Adrenal gland (tissue), 9 donors: ENCODE measurements at regions not wholly inside any gene's neighbourhood (a gene's known extent, or its start where the extent isn't known, plus 50 kb on each side); places are given as distances from the start of the nearest gene placed in this dataset.

Source experiments
- DNase-seq, 7 donors: peaks; one replicate each; pipeline ENCODE4 v3.0.0-alpha.2; 2019 to 2020
- H3K27ac ChIP-seq, 5 donors: fragments of 200-600 bp; sonication (generic) in 4 of 5; 1 replicate in 3 of 5; 2 replicates in 2 of 5; pipeline versions ENCODE4 v1.5.1 to v1.8.0; 2016 to 2020; ENCODE audit warnings: mild to moderate bottlenecking in 1 of 5
- H3K27me3 ChIP-seq: fragments of 200-600 bp; 2 replicates; pipeline ENCODE4 v1.8.0; 2021
- H3K36me3 ChIP-seq, 2 donors: fragments of 200-600 bp; replicated peaks in 1 of 2; 1 replicate in 1 of 2; 2 replicates in 1 of 2; pipeline versions ENCODE4 v1.5.1 to v1.8.0; 2018 to 2022
- H3K4me1 ChIP-seq, 2 donors: fragments of 200-600 bp; replicated peaks in 1 of 2; 1 replicate in 1 of 2; 2 replicates in 1 of 2; pipeline versions ENCODE4 v1.5.1 to v1.8.0; 2018 to 2021
- H3K4me3 ChIP-seq, 4 donors: fragments of 200-600 bp; sonication (generic) in 3 of 4; one replicate each; pipeline ENCODE4 v1.5.1; 2016 to 2018
- H3K9me3 ChIP-seq, 3 donors: fragments of 200-600 bp; sonication (generic) in 1 of 3; replicated peaks in 1 of 3; 1 replicate in 2 of 3; 2 replicates in 1 of 3; pipeline versions ENCODE4 v1.5.1 to v1.8.0; 2016 to 2021
- POLR2A ChIP-seq, 2 donors: fragments of 450-650 bp; IDR thresholded peaks; one replicate each; pipeline ENCODE4 v1.6.1; 2017; ENCODE audit warnings: antibody characterized with exemption in 2 of 2, mild to moderate bottlenecking in 2 of 2, moderate library complexity in 1 of 2
- WGBS, 4 donors: extraction: QIAGEN DNeasy Blood & Tissue Kit in 2 of 4; methylation state at CpG; one replicate each; pipeline versions ENCODE4 v1.1.5 to v1.1.7; 2013 to 2017; 5-methylcytosine and 5-hydroxymethylcytosine counted together
- intact Hi-C, 2 donors: fragments of 100-400 bp; cut with DNase I; formaldehyde crosslinking; loops; one replicate each; pipeline versions ENCODE4 v1.14.1 to v1.15.0; 2022 to 2023
- TF ChIP-seq, protein P1 (sequence below), 6 experiments: fragments of 450-650 bp in 4 of 6; fragments of 200-600 bp in 2 of 6; sonication (generic) in 1 of 6; IDR thresholded peaks; 1 replicate in 5 of 6; 2 replicates in 1 of 6; pipeline versions ENCODE4 v1.5.1 to v1.8.0; 2016 to 2021; ENCODE audit warnings: antibody characterized with exemption in 6 of 6, mild to moderate bottlenecking in 2 of 6, moderate library complexity in 1 of 6
- donor health status: healthy with polysubstance abuse.
- donor health status: Bipolar disorder and iron deficiency.
- donor health status: DM: yes; HTN: yes; CAD: no.
- donor health status: DM: no; HTN: no; CAD: no.
- donor health status: DM: no; HTN: no; CAD: no.

DNA sequence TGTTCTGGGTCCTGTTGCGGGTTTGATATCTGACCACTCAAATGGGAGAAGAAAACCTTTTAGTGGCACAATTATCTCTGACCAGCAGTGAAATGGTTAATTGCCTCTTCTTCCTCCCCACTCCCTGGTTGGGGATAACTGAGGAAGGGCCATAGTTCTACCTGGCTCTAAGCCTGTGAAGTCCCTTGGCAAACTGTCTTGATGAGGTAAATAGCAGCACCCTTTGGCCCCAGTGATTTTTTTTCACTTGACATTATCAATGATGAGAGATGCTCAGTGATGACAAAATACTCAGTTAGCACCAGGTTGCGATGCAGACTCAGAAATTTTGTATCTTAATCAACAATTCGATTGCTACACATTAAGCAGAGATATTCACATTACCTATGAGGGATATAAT lies 515.7 kb downstream of the PSAT1 start:
- H3K4me1 ChIP-seq = no peaks in the 10 kb centered on the region
- intact Hi-C loops = no loop called here
- no peaks in the 10 kb centered on the region for H3K36me3 ChIP-seq
- H3K9me3 ChIP-seq = no peaks in the 10 kb centered on the region
- no peak for DNase-seq
- H3K27me3 ChIP-seq = no peaks in the 10 kb centered on the region
- H3K27ac ChIP-seq = no peak overlapping the region
- WGBS, 4 donors = 75 to 88% (median 80%) methylated on average over 3 of the region's 3 CpGs
- H3K4me3 ChIP-seq = no peak overlapping the region
- TF ChIP-seq, protein P1, sequence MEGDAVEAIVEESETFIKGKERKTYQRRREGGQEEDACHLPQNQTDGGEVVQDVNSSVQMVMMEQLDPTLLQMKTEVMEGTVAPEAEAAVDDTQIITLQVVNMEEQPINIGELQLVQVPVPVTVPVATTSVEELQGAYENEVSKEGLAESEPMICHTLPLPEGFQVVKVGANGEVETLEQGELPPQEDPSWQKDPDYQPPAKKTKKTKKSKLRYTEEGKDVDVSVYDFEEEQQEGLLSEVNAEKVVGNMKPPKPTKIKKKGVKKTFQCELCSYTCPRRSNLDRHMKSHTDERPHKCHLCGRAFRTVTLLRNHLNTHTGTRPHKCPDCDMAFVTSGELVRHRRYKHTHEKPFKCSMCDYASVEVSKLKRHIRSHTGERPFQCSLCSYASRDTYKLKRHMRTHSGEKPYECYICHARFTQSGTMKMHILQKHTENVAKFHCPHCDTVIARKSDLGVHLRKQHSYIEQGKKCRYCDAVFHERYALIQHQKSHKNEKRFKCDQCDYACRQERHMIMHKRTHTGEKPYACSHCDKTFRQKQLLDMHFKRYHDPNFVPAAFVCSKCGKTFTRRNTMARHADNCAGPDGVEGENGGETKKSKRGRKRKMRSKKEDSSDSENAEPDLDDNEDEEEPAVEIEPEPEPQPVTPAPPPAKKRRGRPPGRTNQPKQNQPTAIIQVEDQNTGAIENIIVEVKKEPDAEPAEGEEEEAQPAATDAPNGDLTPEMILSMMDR (IDR thresholded peaks at IDR 0.05) = no peak
- TF ChIP-seq POLR2A (IDR thresholded peaks at IDR 0.05) = no peak

DNA sequence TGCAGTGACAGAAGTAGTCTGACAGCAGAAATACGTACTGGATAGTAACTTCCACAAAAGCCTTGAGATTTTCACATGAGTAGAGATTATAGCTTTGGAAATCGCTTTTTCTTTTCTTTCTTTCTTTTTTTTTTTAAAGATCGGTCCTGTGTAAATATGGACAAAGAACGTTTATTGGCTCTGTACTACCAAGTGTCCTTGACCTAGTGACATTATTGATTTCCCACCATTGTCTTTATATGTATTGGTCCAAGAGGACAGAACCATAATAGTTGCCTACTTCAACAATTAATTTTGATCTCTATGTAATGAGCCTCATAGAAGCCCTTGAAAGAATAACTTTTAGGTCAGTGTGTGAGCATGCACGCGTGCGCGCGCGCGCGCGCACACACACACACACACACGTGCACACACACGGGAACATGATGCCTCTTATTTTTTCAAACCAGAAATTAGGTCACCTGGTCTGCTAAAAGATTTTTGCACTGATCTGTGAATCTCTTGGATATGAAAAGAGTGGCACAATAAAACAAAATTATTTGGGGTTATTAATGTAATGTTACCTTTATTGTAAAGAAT lies 516.8 kb downstream of the PSAT1 start:
- WGBS, 4 donors = 74 to 89% (median 76%) methylated on average over 15 of the region's 15 CpGs

DNA sequence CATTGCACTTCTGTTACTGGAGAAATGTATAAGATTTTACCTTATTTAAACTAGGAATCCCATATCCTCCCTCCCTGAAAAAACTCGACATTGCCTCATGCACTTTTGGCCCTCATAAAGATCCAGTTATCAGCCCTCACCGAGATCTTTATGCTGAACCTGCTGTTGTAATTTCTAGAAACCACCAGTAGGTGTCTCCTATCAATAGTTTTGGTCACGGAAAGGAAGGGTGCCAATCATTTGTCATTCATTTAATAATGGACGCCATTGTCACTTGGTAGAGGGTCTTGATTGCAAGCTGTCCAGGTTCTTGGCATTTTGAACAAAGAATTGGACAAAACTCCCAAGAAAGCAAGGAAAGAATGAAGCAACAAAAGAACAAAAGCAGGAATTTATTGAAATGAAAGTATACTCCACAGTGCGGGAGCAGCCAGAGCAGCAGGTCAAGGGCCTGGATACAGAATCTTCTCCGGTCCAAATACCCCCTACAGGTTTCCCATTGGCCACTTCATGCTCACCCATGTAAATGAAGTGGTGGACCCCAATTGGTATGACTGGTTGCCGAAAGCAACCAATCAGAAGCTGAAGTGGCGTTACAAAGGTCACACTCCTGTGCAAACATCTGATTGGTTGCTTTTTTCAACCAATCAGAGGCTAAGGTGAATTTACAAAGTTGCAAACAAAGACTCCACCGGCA lies 524.3 kb downstream of the PSAT1 start:
- peak overlapping the region in 2 of 4 donors; percentile 30 to 54 for H3K4me3 ChIP-seq

More for the DNA sequence above, 516.8 kb downstream of the PSAT1 start:
- H3K9me3 ChIP-seq = no peaks in the 10 kb centered on the region
- no peak for DNase-seq
- H3K27me3 ChIP-seq = no peaks in the 10 kb centered on the region
- H3K4me1 ChIP-seq = no peaks in the 10 kb centered on the region
- H3K4me3 ChIP-seq = no peak overlapping the region
- no peak overlapping the region for H3K27ac ChIP-seq
- TF ChIP-seq POLR2A (IDR thresholded peaks at IDR 0.05) = no peak
- TF ChIP-seq, protein P1 (IDR thresholded peaks at IDR 0.05) = no peak
- no peaks in the 10 kb centered on the region for H3K36me3 ChIP-seq
- intact Hi-C loops = no loop called here

DNA sequence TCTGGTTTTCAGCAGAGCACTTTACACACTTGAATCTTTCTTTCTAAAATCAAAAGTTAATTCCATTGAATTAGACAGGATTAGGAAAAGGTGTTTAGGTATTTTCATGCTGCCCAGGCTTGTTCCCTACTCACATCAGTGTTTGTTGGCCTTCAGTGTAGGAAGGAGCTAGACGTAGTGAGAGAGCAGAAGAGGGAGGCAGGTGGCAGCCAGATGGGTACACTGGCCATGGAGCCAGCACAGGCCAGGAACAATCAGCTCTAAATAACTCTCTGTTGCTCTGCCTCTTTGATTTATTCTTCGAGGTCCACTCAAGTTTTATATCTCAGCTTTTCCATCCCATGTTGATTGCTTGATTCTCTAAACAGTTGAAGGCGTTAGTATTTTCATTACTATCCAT lies 529.6 kb downstream of the PSAT1 start:
- DNase-seq = no peak
- 71 to 79% (median 75%) methylated on average over 3 of the region's 3 CpGs for WGBS, 4 donors

More for the DNA sequence above, 524.3 kb downstream of the PSAT1 start:
- intact Hi-C loops = no loop called here
- DNase-seq = peak; percentile 22 to 73 (median 43)
- Histone ChIP-seq H3K9me3 (no peaks in the 10 kb centered on the region), H3K4me1 (no peaks in the 10 kb centered on the region), H3K36me3 (no peaks in the 10 kb centered on the region), H3K27me3 (no peaks in the 10 kb centered on the region), H3K27ac (no peak overlapping the region)
- TF ChIP-seq, protein P1 (IDR thresholded peaks at IDR 0.05) = peak; percentile 64 to 75 (median 68)
- no peak for TF ChIP-seq POLR2A (IDR thresholded peaks at IDR 0.05)
- 25 to 30% (median 28%) methylated on average over 9 of the region's 9 CpGs for WGBS, 4 donors

More for the DNA sequence above, 529.6 kb downstream of the PSAT1 start:
- Histone ChIP-seq H3K36me3 (no peaks in the 10 kb centered on the region), H3K27me3 (no peaks in the 10 kb centered on the region), H3K4me3 (no peak overlapping the region), H3K27ac (no peak overlapping the region), H3K4me1 (no peaks in the 10 kb centered on the region), H3K9me3 (no peaks in the 10 kb centered on the region)
- intact Hi-C loops = no loop called here
- TF ChIP-seq, protein P1 (IDR thresholded peaks at IDR 0.05) = no peak
- no peak for TF ChIP-seq POLR2A (IDR thresholded peaks at IDR 0.05)
